Stomach smooth muscle (tissue), 2 donors: ENCODE measurements at regions not wholly inside any gene's neighbourhood (a gene's known extent, or its start where the extent isn't known, plus 50 kb on each side); places are given as distances from the start of the nearest gene placed in this dataset.
"Not testable (repeated sequence)": the region's sequence is repeated elsewhere in the genome, so short reads cannot be mapped to it uniquely, and the experiment has no call there.

Source experiments
- H3K27ac ChIP-seq: one replicate; pipeline ENCODE4 v1.7.0; 2013; ENCODE audit warnings: mild to moderate bottlenecking, low read length, inconsistent platforms
- H3K27me3 ChIP-seq, 2 donors: one replicate each; pipeline ENCODE4 v1.7.0; 2013; ENCODE audit warnings: low read length in 2 of 2; ENCODE audit not compliant: insufficient read depth in 2 of 2, control insufficient read depth in 1 of 2
- H3K36me3 ChIP-seq, 2 donors: one replicate each; pipeline ENCODE4 v1.7.0; 2013; ENCODE audit warnings: low read length in 2 of 2; ENCODE audit not compliant: control insufficient read depth in 2 of 2, insufficient read depth in 2 of 2
- H3K4me1 ChIP-seq: one replicate; pipeline ENCODE4 v1.7.0; 2013; ENCODE audit warnings: low read length; ENCODE audit not compliant: control insufficient read depth, insufficient read depth
- H3K4me3 ChIP-seq, 2 donors: one replicate each; pipeline ENCODE4 v1.7.0; 2013; ENCODE audit warnings: low read length in 2 of 2
- H3K9ac ChIP-seq, 2 donors: one replicate each; pipeline ENCODE4 v1.7.0; 2013; ENCODE audit warnings: low read length in 2 of 2, mild to moderate bottlenecking in 1 of 2
- H3K9me3 ChIP-seq, 2 donors: one replicate each; pipeline ENCODE4 v1.7.0; 2013; ENCODE audit warnings: low read length in 2 of 2; ENCODE audit not compliant: control insufficient read depth in 2 of 2
- donor health status: healthy.
- donor health status: Pancreatic carcinoma.

- H3K27ac ChIP-seq: no peak overlapping the region
Observed at GRCh38 chr19:24004166-24004565, 82.8 kb upstream of the ZNF254 start.

DNA sequence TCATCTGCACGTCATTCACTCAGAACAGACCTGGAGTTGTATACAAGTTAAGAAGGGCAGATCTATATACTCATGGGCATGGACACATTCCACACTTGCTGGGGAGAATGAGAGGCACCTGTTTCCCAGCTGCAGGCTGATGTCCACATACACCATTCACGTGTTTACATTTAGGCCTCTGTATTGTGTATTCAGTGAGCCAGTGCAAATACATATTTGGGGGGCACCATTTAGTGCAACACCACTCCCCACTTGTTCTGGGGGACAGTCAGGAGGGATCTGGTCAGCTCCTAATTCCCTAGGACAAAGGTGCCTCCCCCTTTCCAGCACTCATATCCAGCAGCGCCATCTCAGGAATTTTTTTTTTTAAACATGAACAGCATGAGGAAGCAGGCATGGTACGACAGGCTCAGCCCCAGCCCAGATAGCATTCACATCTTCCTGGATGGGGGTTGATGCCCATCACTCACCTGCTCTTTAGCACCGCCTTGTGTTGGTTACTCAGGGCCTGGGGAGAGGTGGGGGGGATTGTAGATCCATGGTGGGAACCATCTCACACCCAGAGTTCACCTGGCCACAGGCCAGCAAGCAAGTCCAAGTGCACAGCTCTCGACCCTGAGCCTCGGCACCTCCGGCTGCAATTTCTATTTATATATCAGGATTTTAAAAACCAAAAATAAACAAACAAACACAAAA lies 56.9 kb upstream of the ZNF254 start:
- H3K4me1 ChIP-seq: peaks cover 10% of the 10 kb centered on the region
- no peaks in the 10 kb centered on the region for H3K9me3 ChIP-seq
- H3K27ac ChIP-seq: no peak overlapping the region
- no peak overlapping the region for H3K9ac ChIP-seq
- H3K4me3 ChIP-seq: no peak overlapping the region
- H3K27me3 ChIP-seq: no peaks in the 10 kb centered on the region
- no peaks in the 10 kb centered on the region for H3K36me3 ChIP-seq

More at GRCh38 chr19:24004166-24004565, 82.8 kb upstream of the ZNF254 start:
- Histone ChIP-seq H3K9me3 (peaks cover 0 to 2% of the 10 kb centered on the region in 2 donors), H3K27me3 (no peaks in the 10 kb centered on the region), H3K4me1 (no peaks in the 10 kb centered on the region), H3K9ac (no peak overlapping the region), H3K36me3 (no peaks in the 10 kb centered on the region), H3K4me3 (no peak overlapping the region)

DNA sequence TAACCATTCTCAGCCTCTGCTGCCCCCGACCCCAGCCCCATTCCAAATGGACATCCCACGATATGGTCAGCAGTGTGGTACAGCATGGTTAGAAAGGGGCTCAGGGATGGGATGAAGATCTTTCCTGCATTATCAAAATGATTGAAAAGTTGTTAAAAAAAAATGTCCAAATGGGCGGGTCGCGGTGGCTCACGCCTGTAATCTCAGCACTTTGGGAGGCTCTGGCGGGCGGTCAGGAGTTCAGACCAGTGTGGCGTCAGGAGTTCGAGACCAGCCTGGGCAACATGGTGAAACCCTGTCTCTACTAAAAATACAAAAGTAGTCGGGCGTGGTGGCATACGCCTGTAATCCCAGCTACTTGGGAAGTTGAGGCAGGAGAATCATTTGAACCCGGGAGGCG lies 54.3 kb upstream of the ZNF254 start:
- H3K4me3 ChIP-seq: peak overlapping the region; percentile 94 to 95
- H3K9me3 ChIP-seq: no peaks in the 10 kb centered on the region
- peaks cover 14% of the 10 kb centered on the region for H3K4me1 ChIP-seq
- peak overlapping the region; percentile 49 for H3K27ac ChIP-seq
- H3K27me3 ChIP-seq: no peaks in the 10 kb centered on the region
- peak overlapping the region; percentile 41 to 55 for H3K9ac ChIP-seq
- H3K36me3 ChIP-seq: peaks cover 7 to 8% of the 10 kb centered on the region in 2 donors

DNA sequence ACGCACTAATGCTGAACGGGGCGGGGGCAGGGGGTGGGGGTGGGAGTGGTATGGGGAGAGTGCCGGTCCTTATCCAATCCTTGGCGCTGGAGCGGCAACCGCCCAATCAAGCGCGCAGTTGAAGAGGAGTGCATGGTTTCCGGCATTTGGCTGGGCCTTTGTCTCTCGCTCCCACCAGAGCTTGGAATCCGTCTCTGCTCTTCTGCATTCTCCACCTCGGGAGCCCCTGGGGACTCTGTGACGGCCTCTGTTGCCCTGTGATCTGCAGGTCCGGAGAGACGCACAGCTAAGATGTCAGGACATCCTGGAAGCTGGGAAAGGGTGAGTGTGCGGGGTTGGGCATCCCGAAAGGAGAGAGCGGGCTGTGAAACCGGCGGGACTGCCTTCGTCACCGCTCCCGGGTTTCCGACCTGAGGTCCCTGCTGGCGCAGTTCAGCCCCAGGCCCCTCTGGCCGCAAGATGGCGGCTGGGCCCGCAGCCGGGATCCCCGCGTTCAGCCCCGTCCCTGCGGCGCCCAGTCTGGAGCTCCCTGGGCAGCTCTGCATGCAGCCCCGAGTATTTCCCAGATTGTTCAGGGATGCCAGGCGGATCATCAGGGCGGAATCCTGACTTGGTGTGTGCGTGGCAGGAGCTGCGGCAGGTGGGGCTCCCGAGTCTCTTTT lies 53.6 kb upstream of the ZNF254 start:
- peak overlapping the region; percentile 92 for H3K27ac ChIP-seq
- no peaks in the 10 kb centered on the region for H3K9me3 ChIP-seq
- no peaks in the 10 kb centered on the region for H3K27me3 ChIP-seq
- peaks cover 7 to 8% of the 10 kb centered on the region in 2 donors for H3K36me3 ChIP-seq
- peak overlapping the region; percentile 98 for H3K9ac ChIP-seq
- peaks cover 14% of the 10 kb centered on the region for H3K4me1 ChIP-seq
- peak overlapping the region; percentile 94 to 95 for H3K4me3 ChIP-seq

DNA sequence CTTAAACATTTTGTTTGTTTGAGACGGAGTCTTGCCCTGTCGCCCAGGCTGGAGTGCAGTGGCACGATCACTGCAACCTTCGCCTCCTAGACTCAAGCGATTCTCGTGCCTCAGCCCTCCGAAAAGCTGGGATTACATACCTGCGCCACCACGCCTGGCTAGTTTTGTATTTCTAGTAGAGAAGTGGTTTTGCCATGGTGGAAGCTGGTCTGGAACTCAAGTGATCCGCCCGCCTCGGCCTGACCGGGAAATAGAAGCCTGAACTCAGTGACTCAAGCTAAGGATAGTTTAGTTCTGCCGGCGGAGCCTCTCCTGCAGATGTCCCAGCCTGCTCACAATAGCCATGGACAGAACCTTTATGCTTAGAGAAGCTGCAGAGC lies 53.0 kb upstream of the ZNF254 start:
- peaks cover 9 to 12% of the 10 kb centered on the region in 2 donors for H3K36me3 ChIP-seq
- peak overlapping the region; percentile 98 for H3K9ac ChIP-seq
- H3K9me3 ChIP-seq: no peaks in the 10 kb centered on the region
- H3K4me1 ChIP-seq: peaks cover 14% of the 10 kb centered on the region
- peak overlapping the region; percentile 92 for H3K27ac ChIP-seq
- H3K27me3 ChIP-seq: no peaks in the 10 kb centered on the region
- H3K4me3 ChIP-seq: peak overlapping the region; percentile 94 to 95

DNA sequence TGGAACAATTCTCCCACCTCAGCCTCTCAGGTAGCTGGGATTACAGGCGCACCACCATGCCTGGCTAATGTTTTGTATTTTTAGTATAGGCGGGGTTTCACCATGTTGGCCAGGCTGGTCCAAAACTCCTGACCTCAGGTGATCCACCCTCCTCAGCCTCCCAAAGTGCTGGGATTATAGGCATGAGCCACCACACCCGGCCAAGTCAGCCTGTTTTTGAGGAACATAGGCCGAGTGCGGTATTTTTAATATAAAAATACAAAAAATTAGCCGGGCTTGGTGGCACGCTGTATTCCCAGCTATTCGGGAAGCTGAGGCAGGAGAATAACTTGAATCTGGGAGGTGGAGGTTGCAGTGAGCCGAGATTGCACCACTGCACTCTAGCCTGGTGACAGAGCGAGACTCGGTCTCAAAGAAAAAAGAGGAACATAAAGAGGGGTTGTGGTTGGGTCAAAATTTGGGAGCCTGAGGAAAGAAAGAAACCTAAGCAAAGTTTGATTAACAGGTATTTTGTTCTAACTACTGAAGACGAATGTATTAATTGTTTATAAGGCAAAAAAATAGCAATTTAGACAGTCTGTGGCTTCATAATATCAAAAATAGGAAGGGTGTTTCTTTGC lies 51.6 kb upstream of the ZNF254 start:
- H3K4me3 ChIP-seq: peak overlapping the region; percentile 24 to 95
- H3K4me1 ChIP-seq: peaks cover 14% of the 10 kb centered on the region
- not testable (repeated sequence) for H3K9me3 ChIP-seq, H3K27ac ChIP-seq, H3K9ac ChIP-seq, H3K27me3 ChIP-seq
- H3K36me3 ChIP-seq: peaks cover 10 to 12% of the 10 kb centered on the region in 2 donors
